Activated naive CD4-positive, alpha-beta T cell treated with anti-CD3 and anti-CD28 coated beads for 36 hours (primary cell): ENCODE measurements at regions not wholly inside any gene's neighbourhood (a gene's known extent, or its start where the extent isn't known, plus 50 kb on each side); places are given as distances from the start of the nearest gene placed in this dataset.

Source experiments
- CTCF ChIA-PET: fragments of 350-600 bp; sonication (Branson Sonifier 250); formaldehyde crosslinking; loops from one replicate; lab custom pipeline; 2021; ENCODE audit warnings: antibody characterized with exemption; lab: Charles Lee
- DNase-seq: peaks from one replicate; pipeline ENCODE4 v3.0.0-alpha.2; 2020
- H3K27ac Mint-ChIP-seq: one replicate; pipeline ENCODE4 v1.8.0; 2021; ENCODE audit warnings: mild to moderate bottlenecking, mixed read lengths
- H3K27me3 Mint-ChIP-seq: one replicate; pipeline ENCODE4 v1.8.0; 2021; ENCODE audit warnings: low read depth, mixed read lengths
- H3K36me3 Mint-ChIP-seq: one replicate; pipeline ENCODE4 v1.8.0; 2021; ENCODE audit warnings: low read depth, mixed read lengths
- H3K4me1 Mint-ChIP-seq: one replicate; pipeline ENCODE4 v1.8.0; 2021; ENCODE audit warnings: low read depth, mixed read lengths
- H3K4me3 Mint-ChIP-seq: one replicate; pipeline ENCODE4 v1.8.0; 2021; ENCODE audit warnings: mild to moderate bottlenecking, moderate library complexity, mixed read lengths
- H3K9me3 Mint-ChIP-seq: one replicate; pipeline ENCODE4 v1.8.0; 2021; ENCODE audit warnings: mixed read lengths
- intact Hi-C: fragments of 100-400 bp; cut with micrococcal nuclease; formaldehyde crosslinking; loops from one replicate; pipeline ENCODE4 v1.15.1; 2023

DNA sequence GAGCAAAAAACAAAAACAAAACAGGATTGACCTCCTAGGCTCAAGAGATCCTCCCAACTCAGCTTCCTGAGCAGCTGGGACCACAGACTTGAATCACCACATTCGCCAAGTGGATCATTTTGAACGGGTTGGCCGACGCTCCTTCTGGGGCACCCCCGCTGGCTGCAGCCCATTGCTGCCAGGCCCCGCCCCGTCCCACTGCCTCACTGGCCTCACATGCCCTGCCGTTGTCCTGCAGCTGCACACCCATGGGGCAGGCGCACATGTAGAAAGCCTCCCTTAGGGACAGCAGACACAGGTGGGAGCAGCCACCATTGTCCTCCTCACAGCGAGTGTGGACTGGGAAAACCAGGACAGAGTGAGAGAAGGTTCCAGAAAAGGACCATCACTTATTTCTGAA, 154.5 kb downstream of the CRYBB2 start:
- DNase-seq, result no peak
- no peaks in the 10 kb centered on the region for H3K9me3 Mint-ChIP-seq
- peaks cover 18% of the 10 kb centered on the region for H3K36me3 Mint-ChIP-seq
- CTCF ChIA-PET, result no interaction called here
- H3K4me1 Mint-ChIP-seq, result no peaks in the 10 kb centered on the region
- no peak overlapping the region for H3K4me3 Mint-ChIP-seq
- H3K27ac Mint-ChIP-seq, result no peak overlapping the region
- no peaks in the 10 kb centered on the region for H3K27me3 Mint-ChIP-seq
- intact Hi-C loops, result no loop called here

DNA sequence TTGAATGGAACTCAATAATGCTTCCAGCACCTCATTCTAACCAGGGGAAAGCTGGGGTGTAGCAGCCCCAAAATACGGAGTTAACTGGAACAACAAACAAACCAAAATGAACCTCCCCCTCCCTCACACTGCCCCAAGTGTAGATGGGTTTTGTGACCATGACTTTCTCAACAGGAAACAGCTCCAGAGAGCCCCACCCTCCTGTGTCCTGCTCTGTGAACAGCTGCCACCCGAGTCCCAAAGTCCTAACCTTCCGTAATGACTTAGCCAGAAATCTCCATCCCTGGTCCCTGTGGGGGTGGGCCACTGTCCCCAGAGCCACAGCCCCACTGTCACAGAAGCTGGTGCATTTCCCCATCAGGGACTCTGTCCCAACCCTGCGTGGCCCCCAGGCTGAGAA, 155.4 kb downstream of the CRYBB2 start:
- Mint-ChIP-seq H3K27ac (no peak overlapping the region), H3K27me3 (no peaks in the 10 kb centered on the region), H3K36me3 (peaks cover 20% of the 10 kb centered on the region), H3K9me3 (no peaks in the 10 kb centered on the region), H3K4me1 (no peaks in the 10 kb centered on the region), H3K4me3 (no peak overlapping the region)
- intact Hi-C loops, result no loop called here
- CTCF ChIA-PET, result no interaction called here
- DNase-seq, result no peak

DNA sequence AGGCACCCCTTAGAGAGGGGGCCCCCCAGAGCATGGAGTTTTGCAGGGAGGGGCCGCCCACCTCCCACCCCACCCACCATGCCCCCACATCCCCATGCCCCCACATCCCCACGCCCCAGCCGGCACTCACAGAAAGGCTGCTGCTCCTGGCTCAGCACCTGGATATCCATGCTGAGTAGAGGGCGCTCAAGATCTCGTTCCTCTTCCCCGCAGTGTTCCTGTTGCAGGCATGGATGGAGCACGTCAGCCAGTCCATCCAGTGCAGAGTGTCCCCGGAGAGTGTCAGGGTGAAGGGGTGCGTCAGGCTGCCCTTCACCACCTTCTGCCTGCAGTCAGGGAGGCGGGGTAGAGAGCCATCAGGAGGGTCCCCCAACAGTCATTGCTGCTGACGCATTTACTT, 156.2 kb downstream of the CRYBB2 start:
- Mint-ChIP-seq H3K4me3 (no peak overlapping the region), H3K4me1 (no peaks in the 10 kb centered on the region), H3K27ac (no peak overlapping the region), H3K9me3 (no peaks in the 10 kb centered on the region), H3K36me3 (peaks cover 22% of the 10 kb centered on the region), H3K27me3 (no peaks in the 10 kb centered on the region)
- intact Hi-C loops, result no loop called here
- DNase-seq, result no peak
- CTCF ChIA-PET, result interaction anchor here (0.6 to 0.7 kb wide), 2 partner anchors 11 to 25 kb away, joined by 3 read pairs; no protein-coding TSS in a partner anchor

DNA sequence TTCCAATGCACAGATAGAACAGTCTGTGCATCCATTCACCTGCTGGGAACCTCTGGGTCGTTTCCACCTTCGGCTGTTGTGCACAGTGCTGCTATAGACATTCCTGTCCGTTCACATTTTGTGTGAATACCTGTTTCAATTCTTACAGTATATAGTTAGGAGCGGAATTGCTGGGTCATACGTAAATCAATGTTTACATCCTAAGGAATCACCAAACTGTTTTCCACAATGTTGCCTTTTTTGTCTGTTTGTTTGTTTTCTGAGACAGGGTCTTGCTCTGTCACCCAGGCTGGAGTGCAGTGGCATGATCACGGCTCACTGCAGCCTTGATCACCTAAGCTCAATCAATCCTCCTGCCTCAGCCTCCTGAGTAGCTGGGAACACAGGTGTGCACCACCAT, 158.3 kb downstream of the CRYBB2 start:
- intact Hi-C loops, result no loop called here
- Mint-ChIP-seq H3K4me3 (no peak overlapping the region), H3K27me3 (no peaks in the 10 kb centered on the region), H3K27ac (no peak overlapping the region), H3K36me3 (peaks cover 19% of the 10 kb centered on the region), H3K4me1 (no peaks in the 10 kb centered on the region), H3K9me3 (no peaks in the 10 kb centered on the region)
- CTCF ChIA-PET, result interaction anchor here (0.6 kb wide), 1 partner anchor 73 kb away, joined by 3 read pairs; no protein-coding TSS in a partner anchor
- DNase-seq, result no peak

DNA sequence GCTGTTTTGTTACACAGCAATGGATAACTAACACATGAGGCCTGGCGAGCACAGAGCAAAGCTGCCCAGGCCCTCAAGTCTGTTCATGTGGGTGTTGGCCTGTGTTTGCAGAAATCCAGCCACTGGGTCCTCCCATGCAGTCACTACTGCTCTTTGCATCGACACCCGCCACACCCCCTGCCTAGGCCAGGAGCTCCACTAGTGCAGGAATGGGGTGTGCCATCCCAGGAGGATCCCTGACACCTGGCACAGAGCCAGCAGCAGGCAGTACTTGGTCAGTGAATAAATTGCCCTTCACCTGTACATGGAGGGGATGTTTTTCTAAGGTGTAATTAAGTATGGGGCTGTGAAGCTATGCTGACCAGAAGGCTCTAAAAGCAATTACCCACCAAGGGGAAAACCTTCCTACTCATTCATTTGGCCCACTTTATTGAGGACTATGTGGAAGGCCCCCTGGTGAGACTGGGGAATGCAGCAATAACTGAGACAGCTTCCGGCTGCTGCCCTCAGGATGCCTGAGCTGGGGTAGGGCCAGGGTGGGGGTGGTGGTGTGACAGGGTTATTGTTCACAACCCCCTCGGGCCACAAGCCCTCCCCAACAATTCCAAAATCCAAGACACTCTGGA, 160.8 kb downstream of the CRYBB2 start:
- CTCF ChIA-PET, result interaction anchor here (1.0 to 1.3 kb wide), 2 partner anchors 20 to 23 kb away, joined by 3 read pairs; no protein-coding TSS in a partner anchor
- Mint-ChIP-seq H3K27me3 (no peaks in the 10 kb centered on the region), H3K9me3 (no peaks in the 10 kb centered on the region), H3K27ac (no peak overlapping the region), H3K4me1 (peaks cover 4% of the 10 kb centered on the region), H3K36me3 (peaks cover 15% of the 10 kb centered on the region), H3K4me3 (no peak overlapping the region)
- intact Hi-C loops, result no loop called here
- DNase-seq, result no peak

DNA sequence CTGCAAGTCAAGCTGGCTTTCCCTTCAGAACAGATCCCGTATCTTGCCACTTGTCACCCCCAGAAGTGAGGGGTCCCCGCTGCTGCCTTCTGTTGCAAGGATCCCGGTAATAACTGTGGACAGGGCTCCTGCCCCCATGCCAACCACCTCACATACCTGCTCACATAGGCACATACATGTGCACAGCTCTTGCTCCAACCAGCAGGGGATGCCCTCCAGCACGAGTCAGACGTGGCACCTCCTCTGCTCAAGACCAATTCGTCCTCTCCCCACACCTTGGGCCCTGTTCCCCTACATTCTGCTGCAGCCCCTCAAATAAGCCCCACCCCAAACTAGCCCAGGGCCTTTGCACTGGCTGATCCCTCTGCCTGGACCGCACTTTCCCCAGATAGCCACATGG, 163.3 kb downstream of the CRYBB2 start:
- intact Hi-C loops, result no loop called here
- no peaks in the 10 kb centered on the region for H3K9me3 Mint-ChIP-seq
- no peak overlapping the region for H3K4me3 Mint-ChIP-seq
- peak; percentile 13 for DNase-seq
- H3K27ac Mint-ChIP-seq, result no peak overlapping the region
- H3K36me3 Mint-ChIP-seq, result peaks cover 7% of the 10 kb centered on the region
- CTCF ChIA-PET, result no interaction called here
- peaks cover 29% of the 10 kb centered on the region for H3K4me1 Mint-ChIP-seq
- no peaks in the 10 kb centered on the region for H3K27me3 Mint-ChIP-seq

DNA sequence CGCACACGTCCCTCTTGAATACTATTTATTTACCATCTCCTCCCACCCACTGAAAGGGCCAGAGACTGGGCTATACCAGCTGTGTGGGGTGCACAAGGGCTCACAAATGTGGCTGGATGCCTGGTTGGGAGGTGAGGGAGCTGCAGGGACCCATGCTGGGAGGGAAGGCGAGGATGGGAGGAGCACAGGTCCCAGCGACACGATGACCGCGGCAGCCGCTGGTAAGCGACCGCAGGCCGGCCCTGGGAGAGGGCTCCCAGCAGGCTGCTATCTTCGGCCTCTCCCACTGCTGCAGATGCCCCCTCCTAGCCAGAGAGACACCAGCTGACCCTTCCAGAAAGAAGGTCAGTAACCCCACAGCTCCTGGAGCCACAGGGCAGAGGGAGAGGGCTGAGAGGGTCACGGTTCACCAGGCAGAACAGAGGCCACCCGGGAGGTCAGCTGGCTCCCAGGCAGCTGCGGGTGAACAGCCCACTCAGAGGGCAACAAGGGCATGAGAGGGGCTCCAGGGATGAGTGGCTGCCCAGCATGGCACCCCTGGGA, 163.9 kb downstream of the CRYBB2 start:
- CTCF ChIA-PET, result no interaction called here
- H3K36me3 Mint-ChIP-seq, result peaks cover 7% of the 10 kb centered on the region
- no peak overlapping the region for H3K4me3 Mint-ChIP-seq
- intact Hi-C loops, result no loop called here
- DNase-seq, result no peak
- H3K27me3 Mint-ChIP-seq, result no peaks in the 10 kb centered on the region
- H3K4me1 Mint-ChIP-seq, result peaks cover 33% of the 10 kb centered on the region
- H3K27ac Mint-ChIP-seq, result no peak overlapping the region
- no peaks in the 10 kb centered on the region for H3K9me3 Mint-ChIP-seq

DNA sequence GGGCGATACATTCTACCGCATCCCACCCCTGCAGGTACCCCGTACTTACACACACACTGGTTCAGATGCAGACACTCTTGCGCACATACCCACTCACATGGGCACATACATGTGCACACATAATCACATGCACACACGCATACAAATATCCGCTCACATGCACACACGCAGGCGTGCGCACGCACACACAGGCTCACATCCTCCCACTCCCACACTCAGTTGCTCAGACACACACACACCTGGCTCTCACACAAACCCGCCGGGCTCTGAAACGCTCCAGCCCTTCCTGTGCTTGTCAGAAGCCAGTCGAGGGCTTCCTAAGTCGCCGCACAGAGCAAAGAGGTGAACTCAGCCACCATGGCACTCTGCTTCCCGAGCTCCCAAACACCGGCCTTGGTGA, 164.5 kb downstream of the CRYBB2 start:
- Mint-ChIP-seq H3K4me1 (peaks cover 38% of the 10 kb centered on the region), H3K4me3 (no peak overlapping the region), H3K9me3 (no peaks in the 10 kb centered on the region), H3K36me3 (peaks cover 7% of the 10 kb centered on the region), H3K27ac (no peak overlapping the region), H3K27me3 (no peaks in the 10 kb centered on the region)
- intact Hi-C loops, result no loop called here
- CTCF ChIA-PET, result no interaction called here
- DNase-seq, result no peak

DNA sequence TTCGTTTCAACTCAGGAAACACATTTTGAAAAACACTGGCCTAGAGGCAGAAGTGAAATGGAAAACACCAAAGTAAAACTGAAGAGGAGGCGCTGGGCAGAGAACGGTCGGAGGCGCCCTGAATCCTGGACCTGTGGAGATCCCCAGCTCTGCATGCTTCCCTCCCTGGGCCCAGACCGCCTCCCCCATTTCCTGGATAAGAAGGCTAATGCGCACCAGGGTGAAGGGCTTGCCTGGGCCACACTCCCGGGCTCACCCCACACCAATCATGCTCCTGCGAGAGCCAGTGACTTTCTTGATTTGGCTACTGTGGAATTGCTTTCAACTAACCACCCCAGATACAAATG, 167.1 kb downstream of the CRYBB2 start:
- DNase-seq, result no peak
- CTCF ChIA-PET, result no interaction called here
- no peak overlapping the region for H3K4me3 Mint-ChIP-seq
- peaks cover 56% of the 10 kb centered on the region for H3K4me1 Mint-ChIP-seq
- H3K27ac Mint-ChIP-seq, result no peak overlapping the region
- intact Hi-C loops, result no loop called here
- no peaks in the 10 kb centered on the region for H3K36me3 Mint-ChIP-seq
- H3K9me3 Mint-ChIP-seq, result no peaks in the 10 kb centered on the region
- H3K27me3 Mint-ChIP-seq, result no peaks in the 10 kb centered on the region

DNA sequence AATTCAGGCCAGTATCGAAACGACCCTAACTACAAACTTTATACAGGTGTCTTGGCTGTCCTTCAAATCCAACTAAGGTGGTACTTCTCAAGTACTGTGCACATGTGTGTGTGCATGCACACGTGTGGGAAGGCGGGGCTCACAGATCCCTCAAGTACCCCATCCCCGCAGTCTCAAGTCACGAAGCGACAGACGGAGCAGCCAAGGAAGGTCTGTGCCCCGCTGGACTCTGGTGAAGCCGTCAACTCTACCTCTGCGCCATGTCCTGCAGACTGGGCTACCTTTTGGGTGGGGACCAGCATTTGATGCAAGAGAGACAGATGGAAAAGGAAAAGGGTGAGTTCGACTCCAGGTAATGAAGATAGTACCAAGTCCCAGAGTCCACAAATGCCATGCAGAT, 169.0 kb downstream of the CRYBB2 start:
- CTCF ChIA-PET, result no interaction called here
- Mint-ChIP-seq H3K4me3 (no peak overlapping the region), H3K4me1 (peaks cover 59% of the 10 kb centered on the region), H3K9me3 (no peaks in the 10 kb centered on the region), H3K36me3 (no peaks in the 10 kb centered on the region), H3K27me3 (no peaks in the 10 kb centered on the region), H3K27ac (no peak overlapping the region)
- DNase-seq, result no peak
- intact Hi-C loops, result no loop called here

DNA sequence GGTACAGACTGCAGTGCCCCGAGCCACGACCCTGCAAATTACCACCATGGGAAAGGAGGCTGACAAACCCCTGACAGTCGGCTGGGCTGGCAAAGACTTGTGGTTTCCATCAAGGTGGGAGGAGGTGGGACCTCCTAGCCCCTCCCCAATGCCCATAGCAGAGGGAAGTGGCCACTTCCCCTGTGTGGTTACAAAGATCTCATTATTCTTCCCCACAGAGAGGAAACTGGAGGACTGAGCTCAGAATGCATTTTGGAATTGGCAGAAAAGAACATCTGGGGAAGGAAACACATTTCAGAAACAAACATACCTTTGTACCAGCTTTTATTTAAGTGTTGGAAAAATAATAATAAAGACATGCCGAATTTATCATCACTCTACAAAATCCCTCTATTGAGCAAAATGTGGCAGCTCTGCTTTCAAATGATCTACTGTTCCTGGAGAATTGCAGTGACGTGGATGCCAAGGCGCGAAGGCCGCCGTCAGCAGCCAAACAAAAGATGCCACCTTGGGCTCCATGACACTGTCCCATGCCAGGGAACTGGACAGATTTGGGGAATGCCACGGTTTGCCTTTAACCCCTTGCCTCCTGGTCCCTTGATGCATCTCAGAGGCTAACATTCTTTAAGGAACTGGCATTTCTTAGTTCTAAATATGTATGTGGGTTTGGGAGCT, 169.6 kb downstream of the CRYBB2 start:
- intact Hi-C loops, result no loop called here
- no peak overlapping the region for H3K4me3 Mint-ChIP-seq
- H3K4me1 Mint-ChIP-seq, result peaks cover 56% of the 10 kb centered on the region
- no peaks in the 10 kb centered on the region for H3K27me3 Mint-ChIP-seq
- no peak for DNase-seq
- H3K9me3 Mint-ChIP-seq, result no peaks in the 10 kb centered on the region
- no peak overlapping the region for H3K27ac Mint-ChIP-seq
- no peaks in the 10 kb centered on the region for H3K36me3 Mint-ChIP-seq
- CTCF ChIA-PET, result interaction anchor here (1.2 kb wide), 1 partner anchor 58 kb away, joined by 4 read pairs; no protein-coding TSS in a partner anchor

DNA sequence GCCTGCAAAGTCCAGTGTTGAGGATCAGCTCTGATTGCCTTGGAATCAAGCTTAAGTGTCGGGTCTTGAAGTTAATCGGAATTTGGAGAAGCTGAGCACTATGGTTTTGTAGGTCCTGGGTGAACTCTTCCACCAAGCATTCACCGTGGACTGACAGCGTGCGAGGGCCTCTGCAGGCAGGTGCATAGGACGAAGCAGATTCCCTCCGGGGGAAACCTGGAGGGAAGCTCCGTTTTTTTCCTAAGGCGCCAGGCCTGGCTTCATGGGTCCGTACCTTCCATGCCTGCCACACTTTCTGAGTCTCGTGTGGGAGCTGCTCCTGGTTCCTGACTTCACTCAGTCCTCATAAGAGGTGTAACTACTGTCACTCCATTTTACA, 170.1 kb downstream of the CRYBB2 start:
- Mint-ChIP-seq H3K9me3 (no peaks in the 10 kb centered on the region), H3K36me3 (no peaks in the 10 kb centered on the region), H3K4me1 (peaks cover 56% of the 10 kb centered on the region), H3K4me3 (no peak overlapping the region), H3K27ac (no peak overlapping the region), H3K27me3 (no peaks in the 10 kb centered on the region)
- intact Hi-C loops, result no loop called here
- DNase-seq, result no peak
- CTCF ChIA-PET, result interaction anchor here (1.2 kb wide), 1 partner anchor 58 kb away, joined by 4 read pairs; no protein-coding TSS in a partner anchor
